Activated CD4-positive, alpha-beta T cell treated with anti-CD3 and anti-CD28 coated beads, Interleukin-2, amount 50 U/mL, for 1 hour (primary cell): ENCODE measurements at regions not wholly inside any gene's neighbourhood (a gene's known extent, or its start where the extent isn't known, plus 50 kb on each side); places are given as distances from the start of the nearest gene placed in this dataset.

ENCODE experiments used
- DNase-seq: peaks from one replicate; pipeline ENCODE4 v3.0.0-alpha.2; 2020

GRCh38 chr4:182174979-182175378 is 68.2 kb upstream of the TENM3 start:
- DNase-seq, result no peak

DNA sequence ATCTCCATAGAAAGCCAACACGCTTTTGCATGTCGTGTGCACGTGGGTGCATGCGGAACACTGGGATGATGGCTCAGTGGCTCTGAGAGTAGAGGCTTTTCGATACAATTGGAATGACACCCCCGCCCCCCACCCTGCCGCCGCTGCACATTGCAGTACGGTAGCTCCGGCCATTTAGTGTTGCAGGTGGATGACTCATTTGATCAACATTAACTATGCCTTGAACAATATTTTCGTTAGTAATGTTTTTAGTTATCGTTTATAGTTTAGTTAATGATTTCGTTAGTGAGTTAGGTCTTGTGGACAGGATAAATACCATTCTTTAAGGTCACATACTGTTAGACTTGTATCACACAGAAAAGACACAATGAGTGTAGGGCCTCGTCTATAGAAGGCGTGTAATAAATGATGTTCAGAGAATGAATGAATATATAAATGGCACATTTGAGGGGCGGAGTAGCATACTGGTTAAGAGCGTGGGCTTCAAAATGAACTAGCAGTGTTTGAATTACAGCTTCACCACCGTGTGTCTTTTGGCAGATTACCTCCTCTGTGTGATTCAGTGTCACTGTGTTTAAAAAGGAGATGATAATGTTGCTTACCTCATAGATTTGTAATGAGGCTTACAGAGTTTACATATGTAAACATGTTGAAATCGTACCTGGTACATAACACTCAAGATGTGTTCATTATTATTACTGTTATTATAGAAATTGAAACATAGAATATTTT is 67.2 kb upstream of the TENM3 start:
- DNase-seq, result no peak

- no peak for DNase-seq
Measured at GRCh38 chr4:182177166-182177565, 66.0 kb upstream of the TENM3 start.

DNA sequence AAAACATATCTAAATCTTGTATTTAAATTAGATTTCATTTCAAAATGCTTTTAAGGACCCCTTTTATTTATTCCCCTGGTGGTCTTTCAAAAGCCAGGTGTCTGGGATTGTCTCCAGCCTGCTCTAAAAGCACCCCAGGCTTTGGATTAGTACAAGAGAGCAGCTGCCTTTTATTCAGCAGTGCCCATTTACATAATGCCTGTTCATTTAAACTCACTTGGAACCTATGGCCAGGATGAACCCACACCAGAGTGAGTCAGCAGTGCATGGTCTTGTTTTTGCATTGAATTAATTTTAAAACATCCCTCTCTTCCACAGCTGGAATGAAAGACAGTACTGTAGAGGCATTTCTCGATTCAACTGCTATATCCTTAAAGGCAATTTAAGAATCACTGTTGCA is 64.1 kb upstream of the TENM3 start:
- DNase-seq, result no peak

DNA sequence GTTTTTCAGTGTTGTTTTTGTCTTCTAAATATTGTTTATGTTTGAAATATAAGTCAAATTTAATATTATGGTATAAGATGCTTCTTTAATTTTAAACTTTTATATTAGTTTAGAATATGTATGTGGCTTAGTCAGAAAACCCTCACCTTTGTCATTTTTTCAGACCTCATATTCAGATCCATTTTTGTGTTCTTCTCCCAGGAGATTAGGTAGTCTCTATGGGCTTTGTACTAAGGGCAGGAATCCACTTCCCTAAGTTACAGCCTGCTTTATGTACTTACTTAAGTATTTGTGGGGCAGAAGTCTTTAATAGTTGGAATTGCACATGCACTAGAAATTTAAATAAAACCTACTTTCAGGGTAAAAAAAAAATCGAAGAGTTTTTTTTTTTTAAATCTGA is 63.5 kb upstream of the TENM3 start:
- DNase-seq, result no peak

GRCh38 chr4:182185491-182185890 is 57.7 kb upstream of the TENM3 start:
- no peak for DNase-seq

DNA sequence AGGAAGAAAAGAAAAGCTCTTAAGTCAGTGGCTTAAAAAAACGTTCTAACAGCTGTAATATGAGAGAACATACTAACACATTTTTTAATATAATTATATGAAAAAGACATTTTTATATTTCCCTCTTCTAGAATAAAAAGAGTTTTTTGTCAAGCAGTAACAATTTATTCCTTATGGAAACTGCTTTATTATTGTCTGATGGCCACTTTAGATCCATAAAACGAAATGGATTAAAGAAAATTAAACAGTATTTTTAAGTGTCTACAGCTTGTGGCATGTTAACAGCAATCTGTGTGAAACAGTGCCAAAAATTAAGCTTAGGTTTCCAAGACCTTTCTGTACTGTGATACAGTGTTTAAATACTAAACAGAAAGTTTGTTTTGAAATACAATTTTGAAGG is 55.5 kb upstream of the TENM3 start:
- DNase-seq, result no peak

- no peak for DNase-seq
Measured at GRCh38 chr4:182188622-182189021, 54.6 kb upstream of the TENM3 start.

- DNase-seq, result no peak
Measured at GRCh38 chr4:182189103-182189878, 53.9 kb upstream of the TENM3 start.

DNA sequence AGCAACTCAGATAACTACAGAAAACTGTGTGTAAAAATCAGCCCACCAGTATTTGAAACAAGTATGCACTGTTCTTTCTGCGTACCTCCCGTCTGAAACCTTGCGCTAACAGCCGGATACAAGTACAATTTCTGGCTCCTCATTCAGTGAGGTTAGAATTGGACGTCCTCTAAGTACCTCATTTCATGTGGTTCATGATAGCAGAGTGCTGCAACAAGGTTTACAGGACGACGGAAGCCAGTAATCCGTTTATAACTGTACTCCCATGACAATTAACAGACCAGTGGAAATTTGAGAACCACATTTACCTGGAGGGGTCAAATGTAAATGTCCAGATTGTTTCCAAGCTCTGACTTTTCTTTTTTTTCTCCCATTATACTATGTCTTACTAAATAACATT is 52.9 kb upstream of the TENM3 start:
- DNase-seq, result no peak

GRCh38 chr4:182192511-182193181 is 50.6 kb upstream of the TENM3 start:
- DNase-seq, result no peak

GRCh38 chr4:182193311-182193710 is 49.9 kb upstream of the TENM3 start:
- no peak for DNase-seq
